ENCODE measurements at regions not wholly inside any gene's neighbourhood (a gene's known extent, or its start where the extent isn't known, plus 50 kb on each side); places are given as distances from the start of the nearest gene placed in this dataset.
A peak's percentile ranks its signal among the peaks of the same experiment; 100 is the strongest.

DNA sequence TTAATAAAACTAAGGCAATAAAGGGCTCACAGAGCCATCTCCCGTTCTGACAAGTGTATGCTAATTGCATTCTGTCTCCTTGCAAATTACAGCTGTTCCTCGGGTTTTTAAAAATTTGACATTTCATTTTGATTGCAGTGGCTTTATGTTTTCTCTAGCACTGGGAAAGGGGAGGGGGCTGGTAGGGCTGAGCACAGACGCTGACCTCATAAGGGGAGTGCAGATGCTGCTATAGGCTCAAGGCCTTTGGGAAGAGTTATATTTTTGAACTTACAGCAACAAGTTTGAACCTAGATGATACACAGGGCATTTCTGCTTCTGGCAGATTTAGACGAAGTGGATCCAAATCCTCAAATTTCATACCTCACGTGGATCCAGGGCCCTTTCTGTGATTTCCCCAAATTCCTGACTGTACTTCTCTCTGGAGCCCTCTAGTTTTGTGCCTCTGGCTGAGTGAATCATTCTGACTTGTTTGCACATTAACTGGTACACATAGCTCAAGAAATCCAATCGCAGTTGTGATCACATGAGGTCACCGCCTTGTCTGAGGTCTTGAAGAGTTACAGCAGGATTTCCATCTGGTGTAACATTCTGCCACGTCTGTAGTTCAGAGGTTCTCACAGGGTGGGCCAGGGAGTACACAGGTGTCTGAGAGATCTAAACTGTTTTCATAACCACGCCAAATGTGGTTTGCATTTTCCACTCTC, 230.3 kb downstream of the C1orf94 start:
- Mint-ChIP-seq H3K36me3 (ENCODE audit: insufficient read depth, unreplicated experiment) (no peaks in the 10 kb centered on the region), H3K27me3 (ENCODE audit: insufficient read depth, unreplicated experiment) (no peaks in the 10 kb centered on the region), H3K4me3 (ENCODE audit: unreplicated experiment) (no peak overlapping the region), H3K9me3 (ENCODE audit: unreplicated experiment) (peaks cover 32% of the 10 kb centered on the region), H3K4me1 (ENCODE audit: insufficient read depth, unreplicated experiment) (no peaks in the 10 kb centered on the region), H3K27ac (ENCODE audit: low read depth, unreplicated experiment) (no peak overlapping the region)
- TF ChIP-seq, protein P1, sequence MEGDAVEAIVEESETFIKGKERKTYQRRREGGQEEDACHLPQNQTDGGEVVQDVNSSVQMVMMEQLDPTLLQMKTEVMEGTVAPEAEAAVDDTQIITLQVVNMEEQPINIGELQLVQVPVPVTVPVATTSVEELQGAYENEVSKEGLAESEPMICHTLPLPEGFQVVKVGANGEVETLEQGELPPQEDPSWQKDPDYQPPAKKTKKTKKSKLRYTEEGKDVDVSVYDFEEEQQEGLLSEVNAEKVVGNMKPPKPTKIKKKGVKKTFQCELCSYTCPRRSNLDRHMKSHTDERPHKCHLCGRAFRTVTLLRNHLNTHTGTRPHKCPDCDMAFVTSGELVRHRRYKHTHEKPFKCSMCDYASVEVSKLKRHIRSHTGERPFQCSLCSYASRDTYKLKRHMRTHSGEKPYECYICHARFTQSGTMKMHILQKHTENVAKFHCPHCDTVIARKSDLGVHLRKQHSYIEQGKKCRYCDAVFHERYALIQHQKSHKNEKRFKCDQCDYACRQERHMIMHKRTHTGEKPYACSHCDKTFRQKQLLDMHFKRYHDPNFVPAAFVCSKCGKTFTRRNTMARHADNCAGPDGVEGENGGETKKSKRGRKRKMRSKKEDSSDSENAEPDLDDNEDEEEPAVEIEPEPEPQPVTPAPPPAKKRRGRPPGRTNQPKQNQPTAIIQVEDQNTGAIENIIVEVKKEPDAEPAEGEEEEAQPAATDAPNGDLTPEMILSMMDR (IDR thresholded peaks at IDR 0.05; ENCODE audit: unreplicated experiment), result no peak
- ChIA-PET CTCF (no interaction called here), POLR2A (no interaction called here)
- intact Hi-C loops (cut with micrococcal nuclease), result no loop called here
- no TSS peak for BruUV-seq (replicated peaks)
- peak; percentile 1 for DNase-seq (ENCODE audit: unreplicated experiment)

DNA sequence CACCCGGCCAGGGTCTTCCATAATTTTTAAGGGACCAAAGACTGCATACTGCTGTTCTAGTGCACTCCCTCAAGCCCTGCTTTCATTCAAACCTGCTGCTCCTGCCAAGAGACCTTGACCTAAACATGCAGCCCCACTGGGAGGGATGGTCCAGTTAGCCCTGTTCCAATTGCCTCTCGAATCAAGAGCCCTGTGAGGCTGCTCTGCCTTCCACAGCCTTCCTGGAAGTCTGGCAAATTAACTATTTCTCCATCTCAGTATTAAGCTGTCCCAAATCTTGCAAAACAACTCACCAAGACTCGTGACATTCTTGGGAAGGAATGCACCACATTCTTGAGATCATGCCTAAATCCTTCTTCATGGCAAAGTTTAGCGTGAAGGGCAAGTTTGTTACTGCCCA, 231.3 kb downstream of the C1orf94 start:
- peaks cover 25% of the 10 kb centered on the region for H3K9me3 Mint-ChIP-seq (ENCODE audit: unreplicated experiment)
- BruUV-seq (replicated peaks), result no TSS peak
- no peak overlapping the region for H3K27ac Mint-ChIP-seq (ENCODE audit: low read depth, unreplicated experiment)
- DNase-seq (ENCODE audit: unreplicated experiment), result no peak
- CTCF ChIA-PET, result interaction anchor here (0.6 kb wide), 1 partner anchor 150 kb away, joined by 3 read pairs; no protein-coding TSS in a partner anchor
- peaks cover under 1% of the 10 kb centered on the region for H3K36me3 Mint-ChIP-seq (ENCODE audit: insufficient read depth, unreplicated experiment)
- H3K4me3 Mint-ChIP-seq (ENCODE audit: unreplicated experiment), result no peak overlapping the region
- TF ChIP-seq, protein P1 (IDR thresholded peaks at IDR 0.05; ENCODE audit: unreplicated experiment), result no peak
- intact Hi-C loops (cut with micrococcal nuclease), result no loop called here
- H3K4me1 Mint-ChIP-seq (ENCODE audit: insufficient read depth, unreplicated experiment), result no peaks in the 10 kb centered on the region
- POLR2A ChIA-PET, result no interaction called here
- H3K27me3 Mint-ChIP-seq (ENCODE audit: insufficient read depth, unreplicated experiment), result no peaks in the 10 kb centered on the region

DNA sequence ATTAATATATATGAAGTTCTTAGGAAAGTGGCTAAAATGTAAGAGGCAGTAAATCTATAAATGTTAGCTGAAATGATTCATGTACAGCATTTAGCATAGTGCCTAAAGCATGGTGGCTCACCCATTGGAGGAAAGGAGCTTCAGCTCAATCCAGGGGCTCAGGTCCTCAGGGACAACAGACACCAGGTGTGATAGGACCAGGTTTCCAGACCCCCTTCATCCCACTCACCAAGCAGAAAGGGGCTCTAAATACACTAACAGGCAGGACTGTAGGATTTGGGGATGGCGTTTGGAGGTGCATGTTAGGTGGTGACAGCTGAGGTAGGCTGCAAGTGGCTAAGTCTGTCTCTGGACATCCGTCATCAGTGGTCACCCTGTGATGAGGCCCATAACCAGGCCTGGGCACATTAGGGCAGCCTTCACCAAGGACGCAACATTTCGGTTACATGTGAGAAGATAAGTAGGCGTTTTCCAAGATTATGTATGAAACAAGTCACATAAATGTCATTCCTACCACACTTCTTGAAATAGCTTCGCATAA, 233.1 kb downstream of the C1orf94 start:
- Mint-ChIP-seq H3K27ac (ENCODE audit: low read depth, unreplicated experiment) (no peak overlapping the region), H3K4me1 (ENCODE audit: insufficient read depth, unreplicated experiment) (no peaks in the 10 kb centered on the region), H3K36me3 (ENCODE audit: insufficient read depth, unreplicated experiment) (peaks cover 6% of the 10 kb centered on the region), H3K27me3 (ENCODE audit: insufficient read depth, unreplicated experiment) (no peaks in the 10 kb centered on the region), H3K4me3 (ENCODE audit: unreplicated experiment) (no peak overlapping the region), H3K9me3 (ENCODE audit: unreplicated experiment) (peaks cover 13% of the 10 kb centered on the region)
- TF ChIP-seq, protein P1 (IDR thresholded peaks at IDR 0.05; ENCODE audit: unreplicated experiment), result no peak
- DNase-seq (ENCODE audit: unreplicated experiment), result no peak
- no TSS peak for BruUV-seq (replicated peaks)
- ChIA-PET CTCF (interaction anchor here (0.7 kb wide), 2 partner anchors 254 to 567 kb away, joined by 3 read pairs; no protein-coding TSS in a partner anchor), POLR2A (no interaction called here)
- intact Hi-C loops (cut with micrococcal nuclease), result no loop called here

DNA sequence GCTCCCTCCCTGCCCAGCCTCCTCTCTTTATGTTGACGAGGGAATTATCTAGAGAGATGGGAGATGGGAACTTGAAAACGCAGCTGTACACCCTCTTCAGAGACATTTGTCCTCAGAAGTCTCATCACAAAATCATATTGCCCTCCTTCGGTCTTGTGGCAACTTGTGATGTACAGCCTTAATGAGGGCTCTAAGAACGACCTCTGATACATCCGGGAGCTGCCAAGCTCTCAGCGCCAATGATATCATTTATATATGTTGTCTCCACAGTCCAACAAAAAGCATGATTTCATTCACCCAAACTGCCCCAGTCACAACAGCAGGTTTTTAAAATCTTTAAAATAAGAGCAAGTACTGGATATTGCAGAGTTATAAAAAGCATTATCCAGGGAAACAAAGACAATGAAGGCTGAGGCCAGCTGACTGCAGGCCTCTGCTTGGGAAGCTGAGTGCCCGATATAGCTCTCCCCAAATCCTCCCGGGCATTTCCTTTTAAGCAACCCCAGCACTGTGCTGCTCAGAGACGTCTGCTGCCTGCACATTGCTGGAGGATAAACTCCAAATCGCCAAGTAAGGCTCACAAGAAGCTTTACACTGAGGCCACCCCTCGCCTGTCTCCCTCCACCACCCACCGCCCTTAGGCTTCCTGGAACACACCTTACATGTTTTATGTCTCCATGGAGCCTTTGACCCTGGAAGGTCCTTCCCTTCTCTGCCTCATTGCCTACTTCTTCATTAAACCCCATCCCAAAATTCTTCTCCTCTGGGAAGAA, 236.1 kb downstream of the C1orf94 start:
- peaks cover 6% of the 10 kb centered on the region for H3K36me3 Mint-ChIP-seq (ENCODE audit: insufficient read depth, unreplicated experiment)
- no TSS peak for BruUV-seq (replicated peaks)
- no peak for DNase-seq (ENCODE audit: unreplicated experiment)
- H3K4me3 Mint-ChIP-seq (ENCODE audit: unreplicated experiment), result no peak overlapping the region
- peaks cover 32% of the 10 kb centered on the region for H3K9me3 Mint-ChIP-seq (ENCODE audit: unreplicated experiment)
- ChIA-PET CTCF (interaction anchor here (0.7 kb wide), 1 partner anchor 600 kb away, joined by 3 read pairs; no protein-coding TSS in a partner anchor), POLR2A (interaction anchor here (0.6 kb wide), 1 partner anchor 69 kb away, joined by 3 read pairs; no protein-coding TSS in a partner anchor)
- TF ChIP-seq, protein P1 (IDR thresholded peaks at IDR 0.05; ENCODE audit: unreplicated experiment), result no peak
- H3K27me3 Mint-ChIP-seq (ENCODE audit: insufficient read depth, unreplicated experiment), result no peaks in the 10 kb centered on the region
- H3K27ac Mint-ChIP-seq (ENCODE audit: low read depth, unreplicated experiment), result no peak overlapping the region
- intact Hi-C loops (cut with micrococcal nuclease), result no loop called here
- no peaks in the 10 kb centered on the region for H3K4me1 Mint-ChIP-seq (ENCODE audit: insufficient read depth, unreplicated experiment)

All from MCF 10A (cell line).